Panc1 (cell line): ENCODE measurements at regions not wholly inside any gene's neighbourhood (a gene's known extent, or its start where the extent isn't known, plus 50 kb on each side); places are given as distances from the start of the nearest gene placed in this dataset.

ENCODE experiments used
- ATAC-seq: fragments of 200-7000 bp; cut with Tn5 transposase; 2 replicates; pipeline ENCODE4 v1.9.1; 2020; ENCODE audit warnings: mild to moderate bottlenecking, moderate library complexity
- BruUV-seq: library from RNA; stranded (reverse); fragments of 400-500 nt; replicated peaks from 2 replicates; lab custom pipeline; 2021; lab: Mats Ljungman, UMichigan
- CTCF ChIA-PET: fragments of 300-600 bp; sonication (Branson Sonifier 250); formaldehyde crosslinking; loops from one replicate; lab custom pipeline; 2022; ENCODE audit warnings: antibody characterized with exemption; lab: Charles Lee
- POLR2A ChIA-PET: fragments of 300-600 bp; sonication (Branson Sonifier 250); formaldehyde crosslinking; loops from one replicate; lab custom pipeline; 2022; ENCODE audit warnings: antibody characterized with exemption; lab: Charles Lee
- DNase-seq: peaks from one replicate; pipeline ENCODE4 v3.0.0-alpha.2; 2010; ENCODE audit warnings: low read depth, low spot score
- H3K27ac ChIP-seq: 2 replicates; pipeline ENCODE4 v1.5.1; 2011; ENCODE audit warnings: mild to moderate bottlenecking, low read length, inconsistent platforms
- H3K27me3 ChIP-seq: fragments of 200-500 bp; sonication (Bioruptor generic); 2 replicates; pipeline ENCODE4 v1.6.0; 2014; ENCODE audit warnings: low read length, inconsistent platforms; ENCODE audit not compliant: control insufficient read depth, insufficient read depth
- H3K36me3 ChIP-seq: fragments of 200-500 bp; sonication (Bioruptor generic); 2 replicates; pipeline ENCODE4 v1.5.1; 2014; ENCODE audit warnings: inconsistent platforms, mild to moderate bottlenecking, low read length, moderate library complexity; ENCODE audit not compliant: control insufficient read depth, insufficient read depth
- H3K4me1 ChIP-seq: 2 replicates; pipeline ENCODE4 v1.5.1; 2011; ENCODE audit warnings: inconsistent platforms, mild to moderate bottlenecking, low read length, moderate library complexity; ENCODE audit not compliant: control insufficient read depth, insufficient read depth
- H3K4me3 ChIP-seq, 2 experiments: 2 replicates each; pipeline ENCODE4 v1.5.1; 2011 to 2012; ENCODE audit warnings: low read depth in 2 of 2, low read length in 2 of 2, mild to moderate bottlenecking in 2 of 2, inconsistent platforms in 1 of 2, moderate library complexity in 1 of 2
- H3K9me3 ChIP-seq: fragments of 200-500 bp; sonication (Bioruptor generic); 2 replicates; pipeline ENCODE4 v1.5.1; 2014; ENCODE audit warnings: low read depth, mild to moderate bottlenecking, inconsistent platforms, low read length, moderate library complexity; ENCODE audit not compliant: control insufficient read depth, insufficient read depth
- POLR2AphosphoS5 ChIP-seq: IDR thresholded peaks from 2 replicates; pipeline ENCODE4 v1.6.1; 2012; ENCODE audit warnings: mild to moderate bottlenecking, low read depth, low read length, moderate library complexity
- SIN3A ChIP-seq: IDR thresholded peaks from 2 replicates; pipeline ENCODE4 v1.6.1; 2012; ENCODE audit warnings: low read depth, mild to moderate bottlenecking, low read length, moderate library complexity, borderline replicate concordance; ENCODE audit not compliant: insufficient read depth
- TCF7L2 ChIP-seq: IDR thresholded peaks from 2 replicates; pipeline ENCODE4 v1.6.1; 2011; ENCODE audit warnings: mild to moderate bottlenecking, low read depth, low read length, inconsistent platforms
- in situ Hi-C: cut with HindIII; loops from 2 replicates; pipeline ENCODE4 v1.10.0; 2016; ENCODE audit warnings: low sequenced_read_pairs, low pct_unique_long_range_greater_than_20kb
- intact Hi-C: fragments of 100-400 bp; cut with micrococcal nuclease; formaldehyde crosslinking; loops from one replicate; pipeline ENCODE4 v1.10.0; 2022; ENCODE audit not compliant: unreplicated experiment
- TF ChIP-seq, protein P1 (sequence below), 2 experiments: IDR thresholded peaks; 2 replicates each; pipeline ENCODE4 v1.6.1; 2011 to 2012; ENCODE audit warnings: low read depth in 2 of 2, control low read depth in 1 of 2, low read length in 1 of 2, mild to moderate bottlenecking in 1 of 2, moderate library complexity in 1 of 2; ENCODE audit not compliant: insufficient read depth in 1 of 2
- TF ChIP-seq, protein P2 (sequence below): fragments of 450-650 bp; IDR thresholded peaks from 2 replicates; pipeline ENCODE4 v1.5.1; 2017; ENCODE audit warnings: mild to moderate bottlenecking

GRCh38 chr15:38150794-38151193, 101.8 kb upstream of the SPRED1 start:
- Histone ChIP-seq H3K4me3 (no peak overlapping the region), H3K36me3 (no peaks in the 10 kb centered on the region; the same call in 1 of the 2 replicates), H3K4me1 (no peaks in the 10 kb centered on the region), H3K27ac (no peak overlapping the region), H3K27me3 (no peaks in the 10 kb centered on the region), H3K9me3 (peaks cover 8% of the 10 kb centered on the region; the same call in 1 of the 2 replicates)
- intact Hi-C loops (no loop called here), in situ Hi-C loops (no loop called here)
- ATAC-seq (no peak), DNase-seq (no peak)
- POLR2A ChIA-PET = no interaction called here
- TF ChIP-seq, protein P1, sequence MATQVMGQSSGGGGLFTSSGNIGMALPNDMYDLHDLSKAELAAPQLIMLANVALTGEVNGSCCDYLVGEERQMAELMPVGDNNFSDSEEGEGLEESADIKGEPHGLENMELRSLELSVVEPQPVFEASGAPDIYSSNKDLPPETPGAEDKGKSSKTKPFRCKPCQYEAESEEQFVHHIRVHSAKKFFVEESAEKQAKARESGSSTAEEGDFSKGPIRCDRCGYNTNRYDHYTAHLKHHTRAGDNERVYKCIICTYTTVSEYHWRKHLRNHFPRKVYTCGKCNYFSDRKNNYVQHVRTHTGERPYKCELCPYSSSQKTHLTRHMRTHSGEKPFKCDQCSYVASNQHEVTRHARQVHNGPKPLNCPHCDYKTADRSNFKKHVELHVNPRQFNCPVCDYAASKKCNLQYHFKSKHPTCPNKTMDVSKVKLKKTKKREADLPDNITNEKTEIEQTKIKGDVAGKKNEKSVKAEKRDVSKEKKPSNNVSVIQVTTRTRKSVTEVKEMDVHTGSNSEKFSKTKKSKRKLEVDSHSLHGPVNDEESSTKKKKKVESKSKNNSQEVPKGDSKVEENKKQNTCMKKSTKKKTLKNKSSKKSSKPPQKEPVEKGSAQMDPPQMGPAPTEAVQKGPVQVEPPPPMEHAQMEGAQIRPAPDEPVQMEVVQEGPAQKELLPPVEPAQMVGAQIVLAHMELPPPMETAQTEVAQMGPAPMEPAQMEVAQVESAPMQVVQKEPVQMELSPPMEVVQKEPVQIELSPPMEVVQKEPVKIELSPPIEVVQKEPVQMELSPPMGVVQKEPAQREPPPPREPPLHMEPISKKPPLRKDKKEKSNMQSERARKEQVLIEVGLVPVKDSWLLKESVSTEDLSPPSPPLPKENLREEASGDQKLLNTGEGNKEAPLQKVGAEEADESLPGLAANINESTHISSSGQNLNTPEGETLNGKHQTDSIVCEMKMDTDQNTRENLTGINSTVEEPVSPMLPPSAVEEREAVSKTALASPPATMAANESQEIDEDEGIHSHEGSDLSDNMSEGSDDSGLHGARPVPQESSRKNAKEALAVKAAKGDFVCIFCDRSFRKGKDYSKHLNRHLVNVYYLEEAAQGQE (IDR thresholded peaks at IDR 0.05; ENCODE audit: insufficient read depth in 1 of 2, low read depth in 2 of 2, low read length in 1 of 2) = no peak
- TF ChIP-seq SIN3A (no peak), TCF7L2 (no peak), POLR2AphosphoS5 (no peak)
- TF ChIP-seq, protein P2, sequence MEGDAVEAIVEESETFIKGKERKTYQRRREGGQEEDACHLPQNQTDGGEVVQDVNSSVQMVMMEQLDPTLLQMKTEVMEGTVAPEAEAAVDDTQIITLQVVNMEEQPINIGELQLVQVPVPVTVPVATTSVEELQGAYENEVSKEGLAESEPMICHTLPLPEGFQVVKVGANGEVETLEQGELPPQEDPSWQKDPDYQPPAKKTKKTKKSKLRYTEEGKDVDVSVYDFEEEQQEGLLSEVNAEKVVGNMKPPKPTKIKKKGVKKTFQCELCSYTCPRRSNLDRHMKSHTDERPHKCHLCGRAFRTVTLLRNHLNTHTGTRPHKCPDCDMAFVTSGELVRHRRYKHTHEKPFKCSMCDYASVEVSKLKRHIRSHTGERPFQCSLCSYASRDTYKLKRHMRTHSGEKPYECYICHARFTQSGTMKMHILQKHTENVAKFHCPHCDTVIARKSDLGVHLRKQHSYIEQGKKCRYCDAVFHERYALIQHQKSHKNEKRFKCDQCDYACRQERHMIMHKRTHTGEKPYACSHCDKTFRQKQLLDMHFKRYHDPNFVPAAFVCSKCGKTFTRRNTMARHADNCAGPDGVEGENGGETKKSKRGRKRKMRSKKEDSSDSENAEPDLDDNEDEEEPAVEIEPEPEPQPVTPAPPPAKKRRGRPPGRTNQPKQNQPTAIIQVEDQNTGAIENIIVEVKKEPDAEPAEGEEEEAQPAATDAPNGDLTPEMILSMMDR = no peak
- CTCF ChIA-PET = no interaction called here
- BruUV-seq = no TSS peak

GRCh38 chr15:38153781-38154180, 98.9 kb upstream of the SPRED1 start:
- intact Hi-C loops (no loop called here), in situ Hi-C loops (no loop called here)
- no TSS peak for BruUV-seq
- ChIA-PET CTCF (no interaction called here), POLR2A (no interaction called here)
- Histone ChIP-seq H3K4me3 (no peak overlapping the region), H3K36me3 (no peaks in the 10 kb centered on the region), H3K27ac (no peak overlapping the region), H3K9me3 (peaks cover 8% of the 10 kb centered on the region; the same call in 1 of the 2 replicates), H3K27me3 (no peaks in the 10 kb centered on the region), H3K4me1 (no peaks in the 10 kb centered on the region)
- ATAC-seq = no peak
- no peak for DNase-seq
- TF ChIP-seq POLR2AphosphoS5 (no peak), TCF7L2 (no peak), SIN3A (no peak)
- TF ChIP-seq, protein P1 (IDR thresholded peaks at IDR 0.05; ENCODE audit: insufficient read depth in 1 of 2, low read depth in 2 of 2, low read length in 1 of 2) = no peak
- TF ChIP-seq, protein P2 = no peak
